ENCODE measurements at regions not wholly inside any gene's neighbourhood (a gene's known extent, or its start where the extent isn't known, plus 50 kb on each side); places are given as distances from the start of the nearest gene placed in this dataset.

DNA sequence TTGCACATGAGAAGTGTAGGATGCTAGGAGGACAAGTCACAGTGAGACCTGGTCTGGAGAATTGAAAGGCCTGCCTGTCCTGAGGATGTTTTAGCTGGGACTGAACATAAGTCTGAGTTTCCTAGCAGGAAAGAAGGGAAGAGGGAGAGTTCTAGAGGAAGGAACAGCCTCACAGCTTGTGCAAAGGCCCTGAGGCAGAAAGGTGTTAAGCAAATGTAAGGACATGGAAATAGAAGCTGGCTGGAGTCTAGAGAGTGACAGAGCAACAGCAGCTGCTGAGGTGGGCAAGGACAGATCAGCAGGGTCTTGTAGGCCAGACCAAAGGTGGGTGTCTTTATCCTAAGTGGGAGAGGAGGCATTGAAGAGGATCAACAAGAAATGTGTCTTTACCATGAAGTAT, 210.9 kb upstream of the E2F8 start:
- no peak for DNase-seq (ENCODE audit: low read depth, low spot score)
- peaks cover 34% of the 10 kb centered on the region for H3K4me1 Mint-ChIP-seq

GRCh38 chr11:19450282-19450681, 209.5 kb upstream of the E2F8 start:
- Mint-ChIP-seq H3K27me3 (ENCODE audit: low read depth) (peaks cover 7% of the 10 kb centered on the region), H3K9me3 (peaks cover 5% of the 10 kb centered on the region), H3K36me3 (ENCODE audit: low read depth) (no peaks in the 10 kb centered on the region), H3K4me3 (no peak overlapping the region), H3K27ac (ENCODE audit: unreplicated experiment) (no peak overlapping the region), H3K4me1 (peaks cover 27% of the 10 kb centered on the region)
- no peak for DNase-seq (ENCODE audit: low read depth, low spot score)
- TF ChIP-seq, protein P1, sequence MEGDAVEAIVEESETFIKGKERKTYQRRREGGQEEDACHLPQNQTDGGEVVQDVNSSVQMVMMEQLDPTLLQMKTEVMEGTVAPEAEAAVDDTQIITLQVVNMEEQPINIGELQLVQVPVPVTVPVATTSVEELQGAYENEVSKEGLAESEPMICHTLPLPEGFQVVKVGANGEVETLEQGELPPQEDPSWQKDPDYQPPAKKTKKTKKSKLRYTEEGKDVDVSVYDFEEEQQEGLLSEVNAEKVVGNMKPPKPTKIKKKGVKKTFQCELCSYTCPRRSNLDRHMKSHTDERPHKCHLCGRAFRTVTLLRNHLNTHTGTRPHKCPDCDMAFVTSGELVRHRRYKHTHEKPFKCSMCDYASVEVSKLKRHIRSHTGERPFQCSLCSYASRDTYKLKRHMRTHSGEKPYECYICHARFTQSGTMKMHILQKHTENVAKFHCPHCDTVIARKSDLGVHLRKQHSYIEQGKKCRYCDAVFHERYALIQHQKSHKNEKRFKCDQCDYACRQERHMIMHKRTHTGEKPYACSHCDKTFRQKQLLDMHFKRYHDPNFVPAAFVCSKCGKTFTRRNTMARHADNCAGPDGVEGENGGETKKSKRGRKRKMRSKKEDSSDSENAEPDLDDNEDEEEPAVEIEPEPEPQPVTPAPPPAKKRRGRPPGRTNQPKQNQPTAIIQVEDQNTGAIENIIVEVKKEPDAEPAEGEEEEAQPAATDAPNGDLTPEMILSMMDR (conservative IDR thresholded peaks at IDR 0.05): no peak

More for the DNA sequence above, 210.9 kb upstream of the E2F8 start:
- Mint-ChIP-seq H3K27ac (ENCODE audit: unreplicated experiment) (no peak overlapping the region), H3K27me3 (ENCODE audit: low read depth) (peaks cover 5% of the 10 kb centered on the region), H3K9me3 (peaks cover 5% of the 10 kb centered on the region), H3K4me3 (no peak overlapping the region), H3K36me3 (ENCODE audit: low read depth) (no peaks in the 10 kb centered on the region)
- TF ChIP-seq, protein P1 (conservative IDR thresholded peaks at IDR 0.05): no peak

GRCh38 chr11:19448651-19449050, 207.9 kb upstream of the E2F8 start:
- Mint-ChIP-seq H3K4me1 (peaks cover 15% of the 10 kb centered on the region), H3K4me3 (no peak overlapping the region), H3K36me3 (ENCODE audit: low read depth) (no peaks in the 10 kb centered on the region), H3K9me3 (no peaks in the 10 kb centered on the region), H3K27me3 (ENCODE audit: low read depth) (peaks cover 7% of the 10 kb centered on the region), H3K27ac (ENCODE audit: unreplicated experiment) (no peak overlapping the region)
- no peak for DNase-seq (ENCODE audit: low read depth, low spot score)
- TF ChIP-seq, protein P1 (conservative IDR thresholded peaks at IDR 0.05): no peak

GRCh38 chr11:19447150-19447566, 206.4 kb upstream of the E2F8 start:
- H3K36me3 Mint-ChIP-seq (ENCODE audit: low read depth): no peaks in the 10 kb centered on the region
- no peak for DNase-seq (ENCODE audit: low read depth, low spot score)
- peaks cover 7% of the 10 kb centered on the region for H3K4me1 Mint-ChIP-seq
- H3K9me3 Mint-ChIP-seq: no peaks in the 10 kb centered on the region
- no peak overlapping the region for H3K27ac Mint-ChIP-seq (ENCODE audit: unreplicated experiment)
- TF ChIP-seq, protein P1 (conservative IDR thresholded peaks at IDR 0.05): no peak
- H3K4me3 Mint-ChIP-seq: no peak overlapping the region
- H3K27me3 Mint-ChIP-seq (ENCODE audit: low read depth): peaks cover 7% of the 10 kb centered on the region

DNA sequence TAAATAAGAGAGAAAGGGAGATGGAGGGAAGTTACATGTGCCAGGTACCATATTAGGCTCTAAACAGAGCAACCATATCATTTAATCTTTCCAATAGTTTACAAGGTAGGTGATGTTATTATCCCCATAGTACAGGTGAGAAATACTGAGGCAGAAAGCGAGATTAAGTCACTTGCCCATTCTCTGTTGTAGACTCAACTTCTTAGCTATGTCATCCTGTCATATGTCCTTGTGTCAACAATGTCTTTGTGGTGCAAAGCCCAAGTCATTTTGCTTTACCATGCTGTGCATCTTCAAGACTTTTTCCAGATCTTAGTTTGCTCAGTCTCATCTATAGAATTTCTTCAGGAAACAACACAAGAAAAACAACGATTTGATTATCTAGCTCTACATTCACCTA, 205.0 kb upstream of the E2F8 start:
- Mint-ChIP-seq H3K4me1 (peaks cover 13% of the 10 kb centered on the region), H3K36me3 (ENCODE audit: low read depth) (no peaks in the 10 kb centered on the region), H3K9me3 (no peaks in the 10 kb centered on the region), H3K27ac (ENCODE audit: unreplicated experiment) (no peak overlapping the region), H3K4me3 (no peak overlapping the region), H3K27me3 (ENCODE audit: low read depth) (peaks cover 3% of the 10 kb centered on the region)
- TF ChIP-seq, protein P1 (conservative IDR thresholded peaks at IDR 0.05): no peak
- DNase-seq (ENCODE audit: low read depth, low spot score): no peak

DNA sequence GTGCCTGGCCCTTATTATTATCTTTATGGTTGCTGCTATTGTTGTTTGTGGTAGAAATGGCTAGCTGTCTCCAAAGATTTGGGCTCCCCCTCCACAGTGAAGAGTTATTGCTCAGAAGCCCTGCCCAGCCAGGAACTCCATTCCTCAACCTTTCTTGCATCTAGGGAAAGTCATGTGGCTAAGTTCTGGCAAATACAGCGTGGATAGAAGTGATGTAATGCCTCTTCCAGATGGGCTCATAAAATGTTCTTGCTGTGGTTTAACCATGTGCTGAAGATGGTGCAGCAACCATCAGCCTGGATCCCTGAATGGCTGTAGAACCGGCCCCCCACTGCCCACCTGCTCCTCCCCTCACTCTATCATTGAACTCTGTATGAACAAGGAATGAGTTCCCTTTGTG, 203.5 kb upstream of the E2F8 start:
- no peaks in the 10 kb centered on the region for H3K9me3 Mint-ChIP-seq
- peaks cover 15% of the 10 kb centered on the region for H3K4me1 Mint-ChIP-seq
- TF ChIP-seq, protein P1 (conservative IDR thresholded peaks at IDR 0.05): no peak
- no peak overlapping the region for H3K4me3 Mint-ChIP-seq
- no peaks in the 10 kb centered on the region for H3K36me3 Mint-ChIP-seq (ENCODE audit: low read depth)
- H3K27me3 Mint-ChIP-seq (ENCODE audit: low read depth): peaks cover 3% of the 10 kb centered on the region
- DNase-seq (ENCODE audit: low read depth, low spot score): no peak
- no peak overlapping the region for H3K27ac Mint-ChIP-seq (ENCODE audit: unreplicated experiment)
